Retinal pigment epithelial cell (primary cell): ENCODE measurements at regions not wholly inside any gene's neighbourhood (a gene's known extent, or its start where the extent isn't known, plus 50 kb on each side); places are given as distances from the start of the nearest gene placed in this dataset.

ENCODE experiments used
- DNase-seq: peaks from one replicate; pipeline ENCODE4 v3.0.0-alpha.2; 2010; ENCODE audit warnings: low read depth
- H3K4me3 ChIP-seq: 2 replicates; pipeline ENCODE4 v1.5.1; 2011; ENCODE audit warnings: mild to moderate bottlenecking, low read length, control low read depth, moderate library complexity
- TF ChIP-seq, protein P1 (sequence below): conservative IDR thresholded peaks from 2 replicates; pipeline ENCODE4 v1.5.1; 2011; ENCODE audit warnings: low read depth, low read length, control low read depth, inconsistent platforms

DNA sequence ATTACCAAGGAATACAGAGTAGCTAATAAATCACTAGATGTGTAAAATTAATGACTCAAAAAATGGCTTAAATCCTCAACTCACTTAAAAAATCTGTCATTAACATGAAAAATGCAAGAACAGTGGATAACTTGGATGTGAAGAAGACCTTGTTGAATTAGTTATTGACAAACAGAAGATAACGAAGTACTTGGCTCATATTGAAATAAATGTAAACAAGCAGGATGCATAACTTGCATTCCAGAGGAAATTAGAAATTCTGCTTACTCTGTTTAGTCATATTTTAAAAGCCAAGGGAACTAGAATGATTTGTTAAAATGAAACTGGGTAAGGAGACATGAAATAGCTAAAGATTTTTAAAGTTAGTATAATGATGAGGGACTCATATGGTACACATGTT lies 1812.2 kb downstream of the PCDH9 start:
- no peak overlapping the region for H3K4me3 ChIP-seq
- DNase-seq: no peak
- TF ChIP-seq, protein P1, sequence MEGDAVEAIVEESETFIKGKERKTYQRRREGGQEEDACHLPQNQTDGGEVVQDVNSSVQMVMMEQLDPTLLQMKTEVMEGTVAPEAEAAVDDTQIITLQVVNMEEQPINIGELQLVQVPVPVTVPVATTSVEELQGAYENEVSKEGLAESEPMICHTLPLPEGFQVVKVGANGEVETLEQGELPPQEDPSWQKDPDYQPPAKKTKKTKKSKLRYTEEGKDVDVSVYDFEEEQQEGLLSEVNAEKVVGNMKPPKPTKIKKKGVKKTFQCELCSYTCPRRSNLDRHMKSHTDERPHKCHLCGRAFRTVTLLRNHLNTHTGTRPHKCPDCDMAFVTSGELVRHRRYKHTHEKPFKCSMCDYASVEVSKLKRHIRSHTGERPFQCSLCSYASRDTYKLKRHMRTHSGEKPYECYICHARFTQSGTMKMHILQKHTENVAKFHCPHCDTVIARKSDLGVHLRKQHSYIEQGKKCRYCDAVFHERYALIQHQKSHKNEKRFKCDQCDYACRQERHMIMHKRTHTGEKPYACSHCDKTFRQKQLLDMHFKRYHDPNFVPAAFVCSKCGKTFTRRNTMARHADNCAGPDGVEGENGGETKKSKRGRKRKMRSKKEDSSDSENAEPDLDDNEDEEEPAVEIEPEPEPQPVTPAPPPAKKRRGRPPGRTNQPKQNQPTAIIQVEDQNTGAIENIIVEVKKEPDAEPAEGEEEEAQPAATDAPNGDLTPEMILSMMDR: no peak

DNA sequence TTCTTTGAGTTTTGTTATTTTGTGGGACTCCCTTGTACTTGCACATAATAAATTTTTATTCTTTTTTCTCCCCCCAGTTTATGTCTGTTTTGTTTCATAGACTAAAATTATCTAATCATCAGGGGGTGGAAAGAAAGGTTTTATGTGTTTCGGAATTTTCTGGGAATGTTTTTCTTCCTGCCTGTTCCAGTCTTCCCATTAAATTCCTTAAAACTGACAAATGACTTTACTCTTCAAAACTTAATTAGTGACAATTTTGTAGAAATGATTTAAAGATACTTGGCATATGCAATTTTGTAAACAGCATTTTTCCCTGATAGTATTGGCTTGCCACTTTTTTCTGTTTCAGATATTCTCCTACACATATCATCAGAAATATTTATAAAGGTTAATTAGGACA lies 1813.4 kb downstream of the PCDH9 start:
- TF ChIP-seq, protein P1: no peak
- H3K4me3 ChIP-seq: no peak overlapping the region
- no peak for DNase-seq

DNA sequence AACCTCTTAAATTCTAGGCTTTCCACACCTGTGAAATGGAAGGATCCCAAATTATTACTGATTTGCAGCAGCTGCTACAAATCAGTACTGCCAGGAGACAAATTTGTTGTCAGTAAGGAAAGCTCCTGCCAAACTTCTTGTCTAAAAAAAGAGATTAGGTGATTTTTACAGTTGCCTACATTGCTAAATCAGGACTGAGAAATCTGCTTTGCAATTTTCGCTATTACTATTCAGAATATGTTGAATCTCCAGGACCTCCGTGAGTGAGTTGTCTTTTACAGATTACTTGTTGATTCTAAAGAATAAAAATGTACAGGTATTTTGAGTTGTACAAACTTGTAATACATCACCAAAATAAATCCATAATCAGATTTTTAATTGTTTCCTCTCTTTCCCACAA lies 1815.9 kb downstream of the PCDH9 start:
- TF ChIP-seq, protein P1: no peak
- DNase-seq: no peak
- no peak overlapping the region for H3K4me3 ChIP-seq

DNA sequence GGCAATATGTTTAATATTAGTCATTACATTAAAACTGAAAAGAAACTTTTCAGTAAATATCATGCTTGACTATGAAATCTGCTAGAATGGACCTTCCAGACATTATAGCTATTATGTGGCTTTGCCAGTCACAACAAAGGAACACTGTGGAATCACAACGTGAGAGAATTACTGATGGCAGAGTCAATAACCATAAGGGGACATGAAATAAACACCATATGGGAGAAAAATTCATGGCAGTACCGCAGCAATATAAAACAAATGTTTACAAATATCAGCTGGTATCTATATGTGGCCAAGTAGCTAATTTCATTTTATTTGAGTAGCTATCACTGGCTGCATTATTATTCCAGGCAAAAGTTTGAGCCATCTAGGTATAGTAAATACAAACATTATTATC lies 1818.6 kb downstream of the PCDH9 start:
- DNase-seq: no peak
- H3K4me3 ChIP-seq: no peak overlapping the region
- TF ChIP-seq, protein P1: no peak

DNA sequence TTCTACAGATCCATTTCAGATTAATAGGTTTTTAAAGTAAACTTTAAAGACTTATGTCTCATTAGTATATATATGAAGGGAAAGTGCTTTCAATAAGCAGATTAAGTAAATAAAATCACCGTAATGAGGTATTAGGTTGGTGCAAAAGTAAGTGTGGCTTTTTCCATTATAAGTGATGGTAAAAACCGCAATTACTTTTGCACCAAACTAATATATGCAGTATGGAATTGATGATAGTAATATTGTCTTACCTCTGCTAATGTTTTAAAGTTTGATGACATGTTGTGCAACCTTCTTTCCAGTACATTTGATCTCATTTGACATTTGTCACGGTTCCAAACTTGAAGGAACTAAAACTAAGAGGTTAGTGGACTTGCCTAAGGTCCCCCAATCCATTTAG lies 1819.3 kb downstream of the PCDH9 start:
- DNase-seq: no peak
- TF ChIP-seq, protein P1: no peak
- no peak overlapping the region for H3K4me3 ChIP-seq

DNA sequence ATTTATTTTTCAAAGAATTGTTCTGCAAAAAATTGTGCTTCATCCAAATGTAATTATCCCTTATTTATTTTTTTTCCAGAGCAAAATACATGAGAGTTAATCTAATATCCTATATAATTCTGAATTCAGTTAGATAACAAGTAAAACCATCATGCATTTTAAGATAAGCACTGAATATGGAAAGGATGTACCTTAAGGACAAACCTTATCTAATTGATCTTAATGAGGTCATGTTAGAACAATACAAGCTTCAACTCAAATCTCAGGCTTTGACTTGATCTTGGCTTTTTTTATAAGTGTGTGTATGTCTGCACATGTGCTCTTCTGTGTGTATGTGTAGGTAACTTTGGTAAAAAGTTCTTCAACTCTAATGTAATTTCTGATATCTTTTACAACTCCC lies 1828.8 kb downstream of the PCDH9 start:
- TF ChIP-seq, protein P1: no peak
- no peak for DNase-seq
- no peak overlapping the region for H3K4me3 ChIP-seq

DNA sequence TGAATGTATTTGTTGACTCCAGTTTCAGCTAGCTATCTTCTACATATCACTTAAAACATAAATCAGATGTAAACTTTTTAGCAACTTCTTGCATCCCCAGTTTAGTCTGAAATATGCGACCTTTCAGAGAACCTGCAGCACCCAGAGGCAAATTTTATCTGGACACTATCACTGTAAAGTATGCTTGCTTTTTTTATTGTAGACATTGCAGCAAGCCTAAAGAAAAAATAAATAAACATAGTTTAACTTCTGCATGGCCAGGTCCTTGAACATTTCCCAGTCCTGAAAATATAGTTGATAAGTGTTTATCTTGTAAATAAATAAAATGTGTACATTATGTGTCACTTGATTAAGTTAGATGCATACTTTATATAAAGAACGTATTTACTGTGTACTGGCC lies 1829.4 kb downstream of the PCDH9 start:
- H3K4me3 ChIP-seq: no peak overlapping the region
- TF ChIP-seq, protein P1: no peak
- DNase-seq: no peak
